MG63 (cell line): ENCODE measurements at regions not wholly inside any gene's neighbourhood (a gene's known extent, or its start where the extent isn't known, plus 50 kb on each side); places are given as distances from the start of the nearest gene placed in this dataset.
A peak's percentile ranks its signal among the peaks of the same experiment; 100 is the strongest.

Experiments
- DNase-seq: peaks from one replicate; pipeline ENCODE4 v3.0.0-alpha.2; 2020
- H3K27me3 ChIP-seq: fragments of 250-450 bp; sonication (Bioruptor Pico); 2 replicates; pipeline ENCODE4 v1.5.1; 2020; ENCODE audit warnings: mild to moderate bottlenecking, moderate library complexity
- H3K36me3 ChIP-seq: fragments of 250-450 bp; sonication (Bioruptor Pico); 2 replicates; pipeline ENCODE4 v1.5.1; 2020; ENCODE audit warnings: mild to moderate bottlenecking, moderate library complexity
- H3K4me3 ChIP-seq: fragments of 250-450 bp; sonication (Bioruptor Pico); 2 replicates; pipeline ENCODE4 v1.5.1; 2020; ENCODE audit warnings: mild to moderate bottlenecking, moderate library complexity
- H3K9me3 ChIP-seq: fragments of 250-450 bp; sonication (Bioruptor Pico); 2 replicates; pipeline ENCODE4 v1.5.1; 2020; ENCODE audit warnings: mild to moderate bottlenecking, moderate library complexity

DNA sequence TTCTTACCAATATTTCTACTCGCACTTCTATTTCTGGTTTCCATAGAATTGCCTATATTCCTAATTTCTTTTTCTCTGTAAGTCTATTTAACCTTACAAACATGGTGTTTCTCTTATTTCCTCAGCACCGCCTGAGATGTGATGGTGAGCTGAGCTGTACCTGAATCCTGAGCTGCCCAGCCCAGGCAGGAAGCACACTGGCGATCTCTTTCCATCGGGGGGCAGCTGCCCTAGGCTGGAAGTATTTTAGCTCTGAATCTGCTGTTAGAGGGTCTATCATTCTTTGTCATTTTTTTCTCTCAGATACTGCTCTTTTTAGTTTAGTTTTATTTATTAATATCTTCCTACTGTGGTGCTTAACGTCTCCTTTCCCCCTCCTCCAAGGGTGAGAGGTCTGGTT lies 173.4 kb upstream of the SLC35B3 start:
- H3K4me3 ChIP-seq = no peak overlapping the region
- H3K27me3 ChIP-seq = no peaks in the 10 kb centered on the region
- DNase-seq = no peak
- no peaks in the 10 kb centered on the region for H3K9me3 ChIP-seq
- no peaks in the 10 kb centered on the region for H3K36me3 ChIP-seq

DNA sequence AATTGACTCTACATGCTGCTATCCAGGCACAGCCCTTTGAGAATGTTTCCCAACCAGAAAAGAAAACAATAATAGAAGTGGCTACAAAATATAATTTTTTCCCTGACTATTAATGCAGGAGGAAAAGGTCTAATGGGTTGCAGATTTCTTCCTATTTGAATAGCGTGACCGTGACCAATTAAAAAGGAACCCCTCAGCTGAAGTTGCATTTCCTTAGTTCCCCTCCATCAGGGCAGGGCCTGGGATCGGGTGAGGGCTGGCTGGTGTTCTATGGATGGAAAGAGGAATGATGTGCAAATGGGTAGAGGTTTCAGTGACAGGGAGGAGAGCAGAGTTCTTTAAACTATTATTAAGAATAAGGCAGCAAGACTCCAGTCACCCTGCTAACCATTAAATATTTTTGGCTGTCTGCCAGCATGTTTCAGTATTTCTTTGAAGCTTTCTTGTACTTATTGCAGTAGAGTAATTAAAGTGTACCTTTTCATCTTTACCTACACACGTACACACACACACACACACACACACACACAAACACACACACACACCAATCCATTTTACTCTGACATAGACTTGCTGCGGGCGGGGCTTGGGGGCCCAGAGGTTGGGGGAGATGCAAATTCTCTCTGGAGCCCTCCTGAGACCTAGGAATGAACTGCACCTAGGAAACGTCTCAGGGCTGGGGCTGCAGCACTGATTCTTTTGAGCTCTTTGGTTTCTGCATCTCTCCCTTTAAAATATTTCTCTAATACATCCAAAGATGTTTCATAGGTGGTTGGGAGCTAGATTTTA lies 154.8 kb upstream of the SLC35B3 start:
- H3K27me3 ChIP-seq = no peaks in the 10 kb centered on the region
- H3K36me3 ChIP-seq = no peaks in the 10 kb centered on the region
- no peak overlapping the region for H3K4me3 ChIP-seq
- DNase-seq = no peak
- no peaks in the 10 kb centered on the region for H3K9me3 ChIP-seq

DNA sequence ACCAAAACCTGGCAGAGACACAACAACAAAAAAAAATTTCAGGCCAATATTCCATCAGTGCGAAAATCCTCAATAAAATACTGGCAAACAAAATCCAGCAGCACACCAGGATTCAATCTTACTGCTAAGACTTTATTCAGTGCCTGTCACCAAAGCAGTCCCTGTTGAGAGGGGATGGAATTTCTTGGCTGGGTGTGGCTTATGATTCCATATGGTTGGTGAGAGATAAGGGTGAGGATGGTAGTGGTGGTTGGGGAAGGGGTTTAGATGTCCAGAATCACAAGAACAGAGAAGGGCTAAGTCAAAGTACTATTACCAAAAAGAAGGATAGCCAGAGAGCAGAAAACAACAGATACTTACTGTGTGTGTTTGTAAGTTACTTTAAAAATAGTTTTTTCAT lies 152.8 kb upstream of the SLC35B3 start:
- Histone ChIP-seq H3K9me3 (no peaks in the 10 kb centered on the region), H3K27me3 (no peaks in the 10 kb centered on the region), H3K4me3 (no peak overlapping the region), H3K36me3 (no peaks in the 10 kb centered on the region)
- no peak for DNase-seq

DNA sequence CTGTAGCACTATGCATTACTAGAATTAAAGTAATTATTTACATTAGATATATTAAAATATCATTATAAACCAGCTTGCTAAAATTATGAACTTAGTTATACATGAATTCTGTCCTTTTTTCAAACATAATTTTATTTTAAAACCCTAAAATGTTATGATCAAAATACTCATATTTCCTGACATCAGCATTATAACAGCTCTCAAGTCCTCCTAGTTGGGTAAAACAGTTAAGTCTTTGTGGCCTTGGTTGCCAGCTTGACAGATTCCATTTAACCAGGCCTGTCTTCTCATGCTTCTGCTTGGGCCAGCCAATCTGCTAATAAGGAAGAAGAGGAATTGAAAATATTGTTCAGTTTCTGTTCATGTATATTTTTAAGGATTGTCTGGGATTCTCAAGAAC lies 147.9 kb upstream of the SLC35B3 start:
- Histone ChIP-seq H3K27me3 (no peaks in the 10 kb centered on the region), H3K36me3 (no peaks in the 10 kb centered on the region), H3K9me3 (no peaks in the 10 kb centered on the region), H3K4me3 (no peak overlapping the region)
- no peak for DNase-seq

DNA sequence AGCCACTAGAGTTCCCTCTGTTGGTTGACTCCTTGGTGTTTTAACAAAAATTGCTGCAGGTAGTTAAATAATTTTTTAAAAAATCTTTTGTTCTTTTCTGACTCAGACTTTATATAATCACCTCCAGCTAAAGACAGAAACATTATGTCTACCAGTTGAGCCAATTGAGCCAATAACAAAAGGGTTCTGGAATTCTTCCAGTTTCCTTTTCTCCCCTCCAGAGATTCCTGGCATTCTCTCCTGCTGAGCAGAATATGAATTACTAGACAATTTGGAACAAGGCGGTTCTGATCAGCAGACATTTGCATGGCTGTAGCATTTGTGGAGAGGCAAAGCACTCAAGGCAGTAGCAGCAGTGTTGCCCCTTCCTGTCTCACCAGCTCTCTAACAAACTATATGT lies 144.0 kb upstream of the SLC35B3 start:
- Histone ChIP-seq H3K9me3 (no peaks in the 10 kb centered on the region), H3K27me3 (no peaks in the 10 kb centered on the region), H3K4me3 (no peak overlapping the region), H3K36me3 (no peaks in the 10 kb centered on the region)
- DNase-seq = no peak

DNA sequence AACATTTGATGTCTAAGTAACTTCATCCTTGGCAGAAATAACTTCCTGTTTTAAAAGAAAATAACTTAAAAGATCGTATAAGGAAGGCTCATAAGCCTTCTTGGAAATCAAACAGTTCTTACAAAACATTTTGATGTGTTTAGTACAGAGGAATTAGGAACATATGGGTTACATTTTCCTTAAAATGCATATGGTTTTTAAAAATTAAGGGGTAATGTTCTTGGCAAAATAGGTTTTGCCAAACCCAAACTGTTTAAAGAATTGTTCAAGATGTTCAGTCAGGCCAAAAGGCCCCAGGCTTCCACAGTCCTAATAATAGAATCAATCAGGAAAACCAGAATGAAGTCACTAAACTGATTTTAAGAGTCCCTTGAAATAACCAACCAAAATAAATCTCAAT lies 142.7 kb upstream of the SLC35B3 start:
- Histone ChIP-seq H3K4me3 (no peak overlapping the region), H3K27me3 (no peaks in the 10 kb centered on the region), H3K9me3 (no peaks in the 10 kb centered on the region), H3K36me3 (no peaks in the 10 kb centered on the region)
- DNase-seq = no peak

DNA sequence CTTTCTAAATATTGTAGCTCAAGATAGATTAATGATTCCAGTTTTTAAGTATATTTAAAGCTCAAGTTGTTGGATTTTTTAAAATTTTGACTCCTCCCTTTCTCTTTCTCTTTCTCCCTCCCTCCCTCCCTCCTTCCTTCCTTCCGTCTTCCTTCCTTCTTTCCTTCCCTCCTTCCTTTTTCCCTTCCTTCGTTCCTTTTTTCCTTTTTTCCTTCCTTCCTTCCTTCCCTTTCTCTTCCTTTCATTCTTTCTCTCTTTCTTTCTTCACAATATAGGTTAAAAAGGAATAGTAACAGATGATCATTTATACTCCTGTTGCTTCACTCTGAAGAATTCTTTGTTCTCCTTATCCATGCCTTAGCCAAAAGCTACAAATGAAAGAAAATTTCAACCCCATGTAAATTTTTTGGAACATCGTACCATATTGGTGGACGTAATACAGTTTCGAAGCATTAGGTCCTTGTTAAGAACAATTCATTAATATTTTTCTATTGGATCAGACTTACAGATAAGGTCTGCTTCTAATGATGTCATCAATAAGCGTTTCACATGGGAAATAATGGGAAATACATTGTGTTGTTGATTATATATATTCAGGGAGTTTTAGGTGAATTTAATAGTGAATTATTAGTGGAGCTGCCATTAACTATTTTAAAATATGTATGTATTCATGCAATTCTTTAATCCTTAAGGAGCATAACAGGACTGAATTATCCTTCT lies 139.6 kb upstream of the SLC35B3 start:
- no peaks in the 10 kb centered on the region for H3K27me3 ChIP-seq
- H3K36me3 ChIP-seq = no peaks in the 10 kb centered on the region
- no peak for DNase-seq
- no peaks in the 10 kb centered on the region for H3K9me3 ChIP-seq
- H3K4me3 ChIP-seq = no peak overlapping the region

DNA sequence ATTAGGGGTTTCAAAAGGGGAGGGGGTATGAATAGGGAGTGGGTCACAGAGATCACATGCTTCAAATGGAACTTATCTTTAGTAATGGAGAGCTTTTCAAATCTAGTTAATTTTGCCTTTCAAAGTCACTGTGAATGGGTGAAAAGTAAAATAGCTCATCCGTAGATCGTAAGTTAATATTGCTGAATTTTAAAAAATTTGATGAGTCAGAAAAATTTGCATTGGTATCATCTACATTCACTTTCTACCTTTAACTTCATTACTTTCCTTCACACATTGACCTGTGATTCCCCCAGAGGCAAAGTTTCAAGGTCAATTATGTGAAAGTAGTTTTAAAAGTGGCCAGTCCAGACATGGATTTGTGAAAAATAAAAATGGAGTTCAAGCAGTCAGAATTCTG lies 139.0 kb upstream of the SLC35B3 start:
- no peaks in the 10 kb centered on the region for H3K27me3 ChIP-seq
- DNase-seq = no peak
- no peak overlapping the region for H3K4me3 ChIP-seq
- no peaks in the 10 kb centered on the region for H3K36me3 ChIP-seq
- H3K9me3 ChIP-seq = no peaks in the 10 kb centered on the region

DNA sequence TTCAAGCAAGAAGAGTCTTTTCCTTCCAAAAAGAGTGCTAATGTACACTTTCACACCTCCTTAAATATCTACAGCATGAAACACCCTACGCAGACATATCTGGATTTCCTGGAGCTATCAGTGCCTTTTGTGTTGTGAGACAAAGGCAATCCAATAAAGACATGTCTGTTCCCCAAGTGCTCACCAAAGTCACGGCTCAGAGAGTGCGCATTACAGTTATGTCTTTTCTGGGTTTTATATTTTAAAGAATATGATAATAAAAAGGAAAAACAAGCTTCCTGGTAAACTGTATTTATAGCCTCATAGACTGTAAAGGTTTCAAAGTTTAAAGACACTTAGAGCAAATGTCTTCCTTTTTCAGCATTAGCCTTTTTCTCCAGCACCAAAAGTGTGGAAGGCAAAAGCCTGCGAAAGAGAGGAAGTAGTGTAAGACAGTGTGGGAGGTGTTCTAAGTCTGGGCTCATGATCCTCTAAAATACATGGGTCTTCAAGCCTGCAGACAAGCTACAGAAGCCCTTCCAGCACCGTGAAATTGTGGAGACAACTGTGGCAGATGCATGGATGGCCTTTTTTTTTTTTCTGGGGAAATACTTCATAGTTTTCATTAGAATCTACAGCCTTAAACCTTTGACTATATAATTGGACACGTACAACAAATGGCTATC lies 135.0 kb upstream of the SLC35B3 start:
- no peaks in the 10 kb centered on the region for H3K36me3 ChIP-seq
- DNase-seq = no peak
- no peak overlapping the region for H3K4me3 ChIP-seq

DNA sequence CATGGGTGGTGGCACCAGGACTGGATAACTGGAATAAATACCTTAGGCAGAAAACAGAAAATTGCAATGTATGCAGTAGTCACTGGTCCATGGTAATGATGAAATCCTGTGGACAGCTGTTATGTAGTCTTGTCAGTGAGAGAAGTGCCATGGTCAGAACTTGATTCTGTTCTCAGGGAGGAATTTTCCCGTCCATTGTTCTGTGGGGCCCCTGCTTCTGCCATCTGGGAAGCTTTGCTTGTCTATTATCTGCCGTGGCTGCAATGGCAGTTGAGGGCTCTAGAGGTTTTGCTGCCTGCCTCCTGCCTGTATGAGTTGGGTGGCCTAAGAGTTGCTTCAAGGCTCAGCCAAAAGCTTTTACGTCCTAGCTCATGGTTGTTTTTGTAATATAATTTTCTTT lies 126.8 kb upstream of the SLC35B3 start:
- DNase-seq = no peak
- Histone ChIP-seq H3K27me3 (no peaks in the 10 kb centered on the region), H3K36me3 (no peaks in the 10 kb centered on the region), H3K4me3 (no peak overlapping the region), H3K9me3 (no peaks in the 10 kb centered on the region)

More for the DNA sequence above, 135.0 kb upstream of the SLC35B3 start:
- Histone ChIP-seq H3K9me3 (no peaks in the 10 kb centered on the region), H3K27me3 (no peaks in the 10 kb centered on the region)

DNA sequence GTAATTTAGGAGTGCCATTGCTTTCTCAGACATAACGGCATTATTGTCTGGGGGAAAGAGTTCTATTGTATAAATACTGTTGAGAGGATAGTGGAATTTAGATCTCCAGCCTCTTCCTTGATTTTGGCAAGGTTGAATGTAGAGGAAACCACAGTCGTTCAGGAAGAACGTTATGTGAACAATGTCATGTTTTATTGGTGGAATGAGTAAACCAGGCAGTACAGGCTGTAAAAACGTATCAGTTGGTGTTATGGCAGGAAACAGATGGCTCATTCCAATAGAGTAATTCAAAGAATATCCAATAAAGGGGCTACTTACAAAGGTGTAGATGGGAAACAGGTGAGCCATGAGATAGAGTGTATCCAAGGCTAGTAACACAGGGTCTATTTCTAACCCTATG lies 123.6 kb upstream of the SLC35B3 start:
- no peak for DNase-seq
- Histone ChIP-seq H3K36me3 (no peaks in the 10 kb centered on the region), H3K27me3 (no peaks in the 10 kb centered on the region)

DNA sequence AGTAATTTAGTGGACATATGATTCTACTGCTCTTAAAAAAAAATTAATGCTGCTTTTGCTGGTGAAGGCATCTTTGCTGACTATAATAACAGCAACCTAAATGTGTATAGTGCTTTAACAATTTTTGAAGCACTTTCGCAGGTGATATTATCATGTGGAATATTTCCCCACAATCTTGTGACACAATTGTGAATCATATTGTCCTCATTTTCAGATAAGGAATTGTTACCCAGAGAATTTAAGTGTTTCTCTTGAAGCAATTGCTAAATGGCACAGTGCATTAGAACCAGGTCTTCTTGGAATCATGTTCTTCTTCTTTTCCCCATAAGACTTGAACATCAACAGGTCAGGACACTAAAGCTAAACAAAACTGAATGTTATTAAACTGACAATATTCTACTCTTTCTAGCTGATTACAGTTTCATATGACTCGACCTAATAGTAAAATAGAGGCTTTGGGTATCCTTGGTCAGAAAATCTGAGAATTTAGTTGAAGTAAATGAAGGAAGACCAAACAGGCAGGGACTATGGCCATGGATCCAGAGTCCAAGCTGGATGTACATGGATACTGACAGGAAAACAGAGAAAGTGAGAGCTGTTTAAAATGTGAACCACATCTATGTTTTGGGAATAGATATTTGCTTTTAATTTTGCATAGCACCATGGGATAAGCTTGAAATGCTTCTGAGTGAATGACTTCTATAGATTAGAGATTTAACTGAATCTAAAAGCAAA lies 121.8 kb upstream of the SLC35B3 start:
- no peaks in the 10 kb centered on the region for H3K27me3 ChIP-seq
- no peak overlapping the region for H3K4me3 ChIP-seq
- H3K9me3 ChIP-seq = no peaks in the 10 kb centered on the region
- H3K36me3 ChIP-seq = no peaks in the 10 kb centered on the region
- DNase-seq = no peak

More for the DNA sequence above, 123.6 kb upstream of the SLC35B3 start:
- H3K9me3 ChIP-seq = no peaks in the 10 kb centered on the region
- no peak overlapping the region for H3K4me3 ChIP-seq

DNA sequence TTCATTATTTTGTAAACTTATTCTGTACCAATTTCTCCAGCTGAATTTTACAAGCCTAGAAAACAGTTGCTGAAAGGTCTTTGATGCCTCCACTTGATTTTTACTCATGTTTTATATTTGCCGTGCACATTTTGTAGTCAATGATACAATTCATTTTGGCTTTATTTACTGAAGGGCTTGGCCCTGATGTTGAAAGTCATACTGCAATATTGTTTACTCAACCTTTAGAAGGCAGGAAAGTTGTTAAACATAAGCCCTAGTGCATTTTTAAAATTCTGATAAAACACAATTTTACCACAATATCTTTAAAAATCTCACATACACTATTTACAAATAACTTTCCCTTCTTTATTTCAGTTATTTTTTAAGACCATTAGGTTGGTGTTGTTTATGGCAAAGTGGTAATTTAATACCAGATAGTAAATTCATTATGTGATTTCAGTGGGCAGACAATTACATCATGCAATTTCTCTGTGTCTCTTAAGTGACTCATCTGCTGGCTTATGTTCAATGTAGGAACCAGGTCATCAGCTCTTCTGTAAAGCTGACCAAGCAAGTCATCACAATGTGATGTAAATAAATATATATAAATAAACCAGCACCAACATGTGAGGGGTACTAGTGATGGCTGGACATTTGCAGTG lies 121.1 kb upstream of the SLC35B3 start:
- Histone ChIP-seq H3K9me3 (no peaks in the 10 kb centered on the region), H3K36me3 (no peaks in the 10 kb centered on the region), H3K4me3 (no peak overlapping the region), H3K27me3 (no peaks in the 10 kb centered on the region)
- peak; percentile 39 for DNase-seq

DNA sequence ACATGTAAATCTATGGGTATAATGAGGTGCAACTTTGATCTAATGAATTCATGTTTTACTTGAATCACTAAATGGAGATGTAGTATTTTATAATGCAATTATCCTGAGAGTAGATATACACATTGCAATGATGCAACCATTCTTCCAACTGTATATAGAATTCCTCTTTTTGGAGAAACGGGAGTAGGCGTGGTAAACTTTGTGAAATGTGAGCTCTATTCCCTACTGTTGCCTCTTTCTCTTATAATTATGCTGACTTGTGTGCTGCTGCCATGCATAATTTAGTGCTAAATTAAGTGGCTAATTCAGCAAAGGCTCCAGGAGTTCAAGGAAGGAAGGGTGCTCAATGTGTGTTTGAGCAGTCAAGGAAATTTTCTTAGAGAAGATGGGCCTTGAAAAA lies 116.6 kb upstream of the SLC35B3 start:
- H3K36me3 ChIP-seq = no peaks in the 10 kb centered on the region
- no peaks in the 10 kb centered on the region for H3K27me3 ChIP-seq
- no peaks in the 10 kb centered on the region for H3K9me3 ChIP-seq
- H3K4me3 ChIP-seq = no peak overlapping the region
- no peak for DNase-seq

DNA sequence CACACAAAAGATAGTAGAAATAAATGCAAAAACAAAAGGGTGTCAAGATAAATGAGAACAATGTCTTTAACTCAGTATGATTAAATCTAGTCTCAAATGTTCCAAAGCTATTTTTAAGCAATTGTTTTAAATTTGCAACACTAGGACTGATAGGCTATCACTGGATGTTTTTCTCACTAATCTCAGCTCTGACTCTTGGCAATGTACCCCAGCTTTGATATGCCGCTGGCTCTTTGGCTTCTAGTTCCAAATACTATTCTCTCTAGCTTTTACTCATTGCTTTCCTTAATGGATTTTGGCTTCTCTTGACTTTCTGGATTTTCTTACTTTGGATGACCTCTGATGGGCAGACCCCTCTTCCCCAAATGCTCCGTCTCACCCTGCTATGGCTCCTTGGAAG lies 116.0 kb upstream of the SLC35B3 start:
- no peaks in the 10 kb centered on the region for H3K9me3 ChIP-seq
- H3K27me3 ChIP-seq = no peaks in the 10 kb centered on the region
- DNase-seq = no peak
- no peak overlapping the region for H3K4me3 ChIP-seq
- H3K36me3 ChIP-seq = no peaks in the 10 kb centered on the region

DNA sequence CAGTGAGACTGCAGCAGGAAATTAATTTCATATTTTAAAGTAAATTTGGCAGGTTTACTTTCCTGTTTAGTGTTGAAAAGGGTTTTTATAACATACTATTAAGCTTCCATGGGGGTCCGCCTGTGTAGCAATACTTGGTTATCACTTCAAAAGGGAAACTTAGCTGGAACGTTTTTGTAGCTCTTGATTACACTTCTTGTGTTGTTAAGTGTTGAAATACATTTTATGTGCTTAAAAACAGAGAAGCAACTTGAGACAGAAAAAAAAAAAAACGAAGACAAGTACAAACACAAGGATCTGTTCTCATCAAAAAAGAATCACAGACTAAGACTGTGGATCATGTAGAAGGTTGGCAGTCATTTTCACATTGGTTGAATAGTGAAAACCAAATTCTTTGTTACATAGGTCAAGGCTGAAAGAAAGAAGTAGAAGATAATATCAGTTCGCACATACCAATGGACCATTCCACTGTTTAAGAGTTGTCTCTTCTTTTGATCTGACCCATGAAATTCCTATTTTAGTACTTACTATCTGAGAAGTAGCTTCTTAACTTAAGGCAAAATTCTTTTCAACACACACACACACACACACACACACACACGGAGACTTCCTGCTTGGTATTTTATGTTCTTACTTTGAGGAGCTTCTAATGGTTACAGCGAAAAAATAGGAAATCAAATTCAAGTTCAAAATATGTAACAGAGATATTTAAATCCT lies 113.9 kb upstream of the SLC35B3 start:
- DNase-seq = no peak
- Histone ChIP-seq H3K36me3 (no peaks in the 10 kb centered on the region), H3K27me3 (no peaks in the 10 kb centered on the region), H3K9me3 (no peaks in the 10 kb centered on the region), H3K4me3 (no peak overlapping the region)
